IMR-90 (cell line): ENCODE measurements at regions not wholly inside any gene's neighbourhood (a gene's known extent, or its start where the extent isn't known, plus 50 kb on each side); places are given as distances from the start of the nearest gene placed in this dataset.

ENCODE experiments used
- ATAC-seq: fragments of 200-7000 bp; cut with Tn5 transposase; 2 replicates; pipeline ENCODE4 v1.9.1; 2020; ENCODE audit warnings: low read depth, mild to moderate bottlenecking, moderate library complexity
- BruUV-seq: library from RNA; stranded (reverse); fragments of 400-500 nt; replicated peaks from 2 replicates; lab custom pipeline; 2021; lab: Mats Ljungman, UMichigan
- CTCF ChIA-PET: fragments of 300-600 bp; formaldehyde crosslinking; extraction: SDS; loops from one replicate; lab custom pipeline; 2021; ENCODE audit warnings: antibody characterized with exemption; lab: Yijun Ruan, JAX
- POLR2A ChIA-PET: fragments of 300-600 bp; sonication (Branson Sonifier 250); formaldehyde crosslinking; loops from one replicate; lab custom pipeline; 2022; ENCODE audit warnings: antibody characterized with exemption; ENCODE audit not compliant: unreplicated experiment; lab: Charles Lee
- DNase-seq: peaks from one replicate; pipeline ENCODE4 v3.0.0; 2013
- H2AFZ ChIP-seq: replicated peaks from 2 replicates; pipeline ENCODE3; 2013; ENCODE audit warnings: low read length, mild to moderate bottlenecking; ENCODE audit not compliant: poor library complexity
- H2AK5ac ChIP-seq: 2 replicates; pipeline ENCODE4 v1.6.1; 2013; ENCODE audit warnings: low read depth, low read length, inconsistent platforms
- H2AK9ac ChIP-seq: replicated peaks from 2 replicates; pipeline ENCODE3; 2013; ENCODE audit warnings: mild to moderate bottlenecking, low read depth, low read length, moderate library complexity; ENCODE audit not compliant: poor library complexity
- H2BK120ac ChIP-seq: 2 replicates; pipeline ENCODE4 v1.6.1; 2013; ENCODE audit warnings: low read depth, low read length, inconsistent platforms
- H2BK15ac ChIP-seq: 3 replicates; pipeline ENCODE4 v1.6.1; 2013; ENCODE audit warnings: low read depth, low read length, inconsistent platforms
- H2BK20ac ChIP-seq: 2 replicates; pipeline ENCODE4 v1.6.1; 2013; ENCODE audit warnings: low read depth, mild to moderate bottlenecking, inconsistent platforms, low read length, moderate library complexity
- H2BK5ac ChIP-seq: 2 replicates; pipeline ENCODE4 v1.6.1; 2013; ENCODE audit warnings: mild to moderate bottlenecking, low read depth, low read length, inconsistent platforms; ENCODE audit not compliant: poor library complexity, severe bottlenecking
- H3K14ac ChIP-seq: replicated peaks from 2 replicates; pipeline ENCODE4 v1.6.1; 2013; ENCODE audit warnings: low read depth, low read length, inconsistent platforms
- H3K18ac ChIP-seq: 2 replicates; pipeline ENCODE4 v1.6.1; 2013; ENCODE audit warnings: low read depth, low read length, control low read depth
- H3K23ac ChIP-seq: 2 replicates; pipeline ENCODE4 v1.6.1; 2013; ENCODE audit warnings: low read depth, low read length, inconsistent platforms
- H3K27ac ChIP-seq: 2 replicates; pipeline ENCODE4 v1.5.1; 2013; ENCODE audit warnings: mild to moderate bottlenecking, control low read depth, low read length; ENCODE audit not compliant: insufficient read depth
- H3K27me3 ChIP-seq: 2 replicates; pipeline ENCODE4 v1.6.1; 2013; ENCODE audit warnings: low read length; ENCODE audit not compliant: control insufficient read depth, insufficient read depth
- H3K36me3 ChIP-seq: 2 replicates; pipeline ENCODE4 v1.6.1; 2013; ENCODE audit warnings: low read length, mixed read lengths; ENCODE audit not compliant: control insufficient read depth, insufficient read depth
- H3K4ac ChIP-seq: 2 replicates; pipeline ENCODE4 v1.6.1; 2013; ENCODE audit warnings: low read depth, low read length, inconsistent platforms
- H3K4me1 ChIP-seq: 2 replicates; pipeline ENCODE4 v1.6.1; 2013; ENCODE audit warnings: low read length, mixed read lengths; ENCODE audit not compliant: control insufficient read depth, insufficient read depth
- H3K4me2 ChIP-seq: 2 replicates; pipeline ENCODE4 v1.6.1; 2013; ENCODE audit warnings: low read depth, mild to moderate bottlenecking, control low read depth, low read length, moderate library complexity
- H3K4me3 ChIP-seq: 2 replicates; pipeline ENCODE4 v1.5.1; 2013; ENCODE audit warnings: low read depth, mild to moderate bottlenecking, control low read depth, low read length, moderate library complexity; ENCODE audit not compliant: insufficient read depth
- H3K56ac ChIP-seq: 2 replicates; pipeline ENCODE4 v1.6.1; 2013; ENCODE audit warnings: low read length, inconsistent platforms; ENCODE audit not compliant: insufficient read depth; ENCODE audit errors: extremely low read depth
- H3K79me1 ChIP-seq, 2 experiments: 2 replicates each; pipeline ENCODE4 v1.6.1; 2013; ENCODE audit warnings: low read length in 2 of 2, inconsistent platforms in 1 of 2, low read depth in 1 of 2
- H3K9ac ChIP-seq: 2 replicates; pipeline ENCODE4 v1.6.1; 2013; ENCODE audit warnings: low read depth, low read length, control low read depth
- H3K9me1 ChIP-seq: 2 replicates; pipeline ENCODE4 v1.6.1; 2013; ENCODE audit warnings: low read length, inconsistent platforms; ENCODE audit not compliant: insufficient read depth
- H3K9me3 ChIP-seq: 2 replicates; pipeline ENCODE4 v1.6.1; 2013; ENCODE audit warnings: low read length; ENCODE audit not compliant: control insufficient read depth, insufficient read depth
- H4K20me1 ChIP-seq: 2 replicates; pipeline ENCODE4 v1.6.1; 2013; ENCODE audit warnings: low read length, inconsistent platforms; ENCODE audit not compliant: insufficient read depth
- H4K5ac ChIP-seq: 2 replicates; pipeline ENCODE4 v1.6.1; 2013; ENCODE audit warnings: mild to moderate bottlenecking, low read depth, low read length, control low read depth
- H4K8ac ChIP-seq, 2 experiments: 2 replicates each; pipeline ENCODE4 v1.6.1; 2013; ENCODE audit warnings: low read depth in 2 of 2, low read length in 2 of 2, control low read depth in 1 of 2, inconsistent platforms in 1 of 2
- H4K91ac ChIP-seq: 2 replicates; pipeline ENCODE4 v1.6.1; 2013; ENCODE audit warnings: low read depth, low read length, inconsistent platforms; ENCODE audit not compliant: insufficient read depth
- BHLHE40 ChIP-seq: fragments of 150-350 bp; IDR thresholded peaks from 2 replicates; pipeline ENCODE4 v1.6.1; 2016; ENCODE audit warnings: mild to moderate bottlenecking, low read depth, low read length
- MAZ ChIP-seq: IDR thresholded peaks from 2 replicates; pipeline ENCODE4 v1.6.1; 2012; ENCODE audit warnings: low read depth, mild to moderate bottlenecking, low read length, improper control_type of control experiment, moderate library complexity, borderline replicate concordance
- MXI1 ChIP-seq: IDR thresholded peaks from 2 replicates; pipeline ENCODE4 v1.6.1; 2012; ENCODE audit warnings: low read depth, mild to moderate bottlenecking, low read length, moderate library complexity, borderline replicate concordance
- NFE2L2 ChIP-seq: fragments of 150-350 bp; IDR thresholded peaks from 2 replicates; pipeline ENCODE4 v1.6.1; 2016; ENCODE audit warnings: low read depth, mild to moderate bottlenecking, low read length
- RFX5 ChIP-seq: IDR thresholded peaks from 2 replicates; pipeline ENCODE4 v1.8.0; 2012; ENCODE audit warnings: low read depth, mild to moderate bottlenecking, low read length, moderate library complexity
- WGBS, 2 experiments: methylation state at CpG; one replicate each; pipeline versions ENCODE4 v1.1.5 to v1.1.7; 2013; ENCODE audit warnings: missing lambda C conversion rate in 2 of 2; ENCODE audit not compliant: insufficient read length in 1 of 2; ENCODE audit errors: extremely low coverage in 2 of 2; 5-methylcytosine and 5-hydroxymethylcytosine counted together
- dilution Hi-C: fragments of 300-500 bp; cut with HindIII; formaldehyde crosslinking; loops from one replicate; pipeline ENCODE4 v1.14.3; 2018; ENCODE audit warnings: low sequenced_read_pairs; ENCODE audit not compliant: unreplicated experiment
- in situ Hi-C: fragments of 300-500 bp; cut with MboI; formaldehyde crosslinking; loops from 3 replicates; pipeline ENCODE4 v1.14.3; 2019; ENCODE audit warnings: low sequenced_read_pairs, inconsistent platforms, mixed read lengths
- intact Hi-C: fragments of 100-400 bp; cut with micrococcal nuclease; formaldehyde crosslinking; loops from 2 replicates; pipeline ENCODE4 v1.10.0; 2022

GRCh38 chr2:8506746-8507145 lies 175.1 kb upstream of the ID2 start:
- H3K23ac ChIP-seq: no peak overlapping the region
- H2BK120ac ChIP-seq: no peak overlapping the region
- intact Hi-C loops (no loop called here), dilution Hi-C loops (no loop called here), in situ Hi-C loops (no loop called here)
- H2AK5ac ChIP-seq: no peak overlapping the region
- BruUV-seq: no TSS peak
- H3K9ac ChIP-seq: no peak overlapping the region
- no peak for TF ChIP-seq MAZ
- no peak for TF ChIP-seq RFX5
- TF ChIP-seq NFE2L2: no peak
- no peak for TF ChIP-seq BHLHE40
- TF ChIP-seq MXI1: no peak
- H4K5ac ChIP-seq: no peak overlapping the region
- H2AK9ac ChIP-seq: no peak overlapping the region
- DNase-seq: no peak
- H3K4me2 ChIP-seq: no peak overlapping the region
- H3K4me3 ChIP-seq: no peak overlapping the region
- H2BK20ac ChIP-seq: no peak overlapping the region
- no peak overlapping the region for H3K4ac ChIP-seq
- H3K18ac ChIP-seq: no peak overlapping the region
- peaks cover 7% of the 10 kb centered on the region for H3K27me3 ChIP-seq
- no peaks in the 10 kb centered on the region for H3K36me3 ChIP-seq
- no peak overlapping the region for H2BK5ac ChIP-seq
- no peaks in the 10 kb centered on the region for H4K20me1 ChIP-seq
- no peak overlapping the region for H2AFZ ChIP-seq
- H2BK15ac ChIP-seq: no peak overlapping the region
- 50% methylated on average over 1 of the region's 7 CpGs; no CpG with 5 or more reads in 1 of the 2 experiments for WGBS, 2 experiments
- H3K56ac ChIP-seq: no peak overlapping the region
- no peak overlapping the region for H3K27ac ChIP-seq
- ChIA-PET CTCF (no interaction called here), POLR2A (no interaction called here)
- H4K8ac ChIP-seq: no peak overlapping the region
- H3K14ac ChIP-seq: no peak overlapping the region
- H3K4me1 ChIP-seq: 0 out of 2 replicates have a peak, but pooled peaks cover under 1% of the 10 kb centered on the region
- no peaks in the 10 kb centered on the region for H3K9me1 ChIP-seq
- H3K9me3 ChIP-seq: peaks cover 4% of the 10 kb centered on the region; the same call in 1 of the 2 replicates
- ATAC-seq: no peak
- H3K79me1 ChIP-seq: no peaks in the 10 kb centered on the region
- no peak overlapping the region for H4K91ac ChIP-seq
